ENCODE measurements at regions not wholly inside any gene's neighbourhood (a gene's known extent, or its start where the extent isn't known, plus 50 kb on each side); places are given as distances from the start of the nearest gene placed in this dataset.
A peak's percentile ranks its signal among the peaks of the same experiment; 100 is the strongest.

GRCh38 chrX:131821945-131822622, 201.0 kb upstream of the STK26 start:
- peak; percentile 24 for DNase-seq (ENCODE audit: low read depth)
- H3K4me3 ChIP-seq (ENCODE audit: low read depth, low read length): no peak overlapping the region
- TF ChIP-seq, protein P1, sequence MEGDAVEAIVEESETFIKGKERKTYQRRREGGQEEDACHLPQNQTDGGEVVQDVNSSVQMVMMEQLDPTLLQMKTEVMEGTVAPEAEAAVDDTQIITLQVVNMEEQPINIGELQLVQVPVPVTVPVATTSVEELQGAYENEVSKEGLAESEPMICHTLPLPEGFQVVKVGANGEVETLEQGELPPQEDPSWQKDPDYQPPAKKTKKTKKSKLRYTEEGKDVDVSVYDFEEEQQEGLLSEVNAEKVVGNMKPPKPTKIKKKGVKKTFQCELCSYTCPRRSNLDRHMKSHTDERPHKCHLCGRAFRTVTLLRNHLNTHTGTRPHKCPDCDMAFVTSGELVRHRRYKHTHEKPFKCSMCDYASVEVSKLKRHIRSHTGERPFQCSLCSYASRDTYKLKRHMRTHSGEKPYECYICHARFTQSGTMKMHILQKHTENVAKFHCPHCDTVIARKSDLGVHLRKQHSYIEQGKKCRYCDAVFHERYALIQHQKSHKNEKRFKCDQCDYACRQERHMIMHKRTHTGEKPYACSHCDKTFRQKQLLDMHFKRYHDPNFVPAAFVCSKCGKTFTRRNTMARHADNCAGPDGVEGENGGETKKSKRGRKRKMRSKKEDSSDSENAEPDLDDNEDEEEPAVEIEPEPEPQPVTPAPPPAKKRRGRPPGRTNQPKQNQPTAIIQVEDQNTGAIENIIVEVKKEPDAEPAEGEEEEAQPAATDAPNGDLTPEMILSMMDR (IDR thresholded peaks at IDR 0.05; ENCODE audit: insufficient read depth, low read depth, low read length, missing control alignments): no peak

DNA sequence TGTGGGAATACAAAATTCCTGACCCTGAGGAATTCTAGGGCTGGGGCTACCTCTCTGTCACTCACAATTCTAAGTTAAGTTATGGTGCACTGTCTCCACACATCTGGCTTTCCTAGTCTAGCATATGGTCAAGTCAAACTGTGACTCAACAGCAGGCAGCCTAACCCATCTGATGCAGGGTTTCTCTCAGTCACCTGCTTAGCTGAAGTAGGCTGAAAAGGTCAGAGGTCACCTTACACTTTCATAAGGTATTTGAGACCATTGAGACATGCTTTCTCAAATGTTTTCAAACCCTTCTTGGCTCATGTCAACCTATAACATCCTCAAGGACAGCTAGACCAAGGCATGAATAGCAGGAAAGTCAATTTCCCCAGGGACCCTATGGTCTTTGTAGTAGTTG, 196.5 kb upstream of the STK26 start:
- TF ChIP-seq, protein P1 (IDR thresholded peaks at IDR 0.05; ENCODE audit: insufficient read depth, low read depth, low read length, missing control alignments): no peak
- no peak for DNase-seq (ENCODE audit: low read depth)
- H3K4me3 ChIP-seq (ENCODE audit: low read depth, low read length): no peak overlapping the region

DNA sequence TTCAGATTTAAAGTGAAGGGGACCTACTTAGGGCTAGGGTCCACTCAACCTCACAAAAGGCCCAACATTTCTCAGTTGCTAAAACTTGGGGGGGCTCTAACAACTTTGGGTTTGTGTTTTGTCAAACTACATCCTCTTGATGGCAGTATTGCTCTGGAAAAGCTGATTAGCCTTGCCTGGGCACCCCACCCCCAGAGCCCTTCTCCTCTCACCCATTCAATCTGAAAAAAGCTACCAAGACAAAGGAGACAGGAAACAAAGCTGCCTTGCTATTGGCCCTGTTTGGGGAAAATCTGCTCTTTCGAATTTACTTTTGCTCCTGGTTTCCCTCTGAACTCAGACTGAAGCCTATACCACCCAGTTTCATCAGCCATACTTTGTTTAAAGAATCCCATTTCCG, 195.2 kb upstream of the STK26 start:
- no peak overlapping the region for H3K4me3 ChIP-seq (ENCODE audit: low read depth, low read length)
- TF ChIP-seq, protein P1 (IDR thresholded peaks at IDR 0.05; ENCODE audit: insufficient read depth, low read depth, low read length, missing control alignments): no peak
- DNase-seq (ENCODE audit: low read depth): peak; percentile 58

GRCh38 chrX:131828482-131828881, 194.6 kb upstream of the STK26 start:
- TF ChIP-seq, protein P1 (IDR thresholded peaks at IDR 0.05; ENCODE audit: insufficient read depth, low read depth, low read length, missing control alignments): no peak
- no peak for DNase-seq (ENCODE audit: low read depth)
- no peak overlapping the region for H3K4me3 ChIP-seq (ENCODE audit: low read depth, low read length)

- no peak for DNase-seq (ENCODE audit: low read depth)
- TF ChIP-seq, protein P1 (IDR thresholded peaks at IDR 0.05; ENCODE audit: insufficient read depth, low read depth, low read length, missing control alignments): no peak
- no peak overlapping the region for H3K4me3 ChIP-seq (ENCODE audit: low read depth, low read length)
Observed at GRCh38 chrX:131830400-131831184, 192.5 kb upstream of the STK26 start.

GRCh38 chrX:131831185-131831520, 191.9 kb upstream of the STK26 start:
- no peak overlapping the region for H3K4me3 ChIP-seq (ENCODE audit: low read depth, low read length)
- no peak for DNase-seq (ENCODE audit: low read depth)
- TF ChIP-seq, protein P1 (IDR thresholded peaks at IDR 0.05; ENCODE audit: insufficient read depth, low read depth, low read length, missing control alignments): no peak

Data from GM12865 (cell line).